Stimulated activated CD4-positive, alpha-beta T cell treated with anti-CD3 and anti-CD28 coated beads, Interleukin-2, amount 100 ng/mL, for 4 hours (primary cell): ENCODE measurements at regions not wholly inside any gene's neighbourhood (a gene's known extent, or its start where the extent isn't known, plus 50 kb on each side); places are given as distances from the start of the nearest gene placed in this dataset.
A peak's percentile ranks its signal among the peaks of the same experiment; 100 is the strongest.

ENCODE experiments used
- DNase-seq: peaks from one replicate; pipeline ENCODE4 v3.0.0-alpha.2; 2020; ENCODE audit warnings: low read depth

DNA sequence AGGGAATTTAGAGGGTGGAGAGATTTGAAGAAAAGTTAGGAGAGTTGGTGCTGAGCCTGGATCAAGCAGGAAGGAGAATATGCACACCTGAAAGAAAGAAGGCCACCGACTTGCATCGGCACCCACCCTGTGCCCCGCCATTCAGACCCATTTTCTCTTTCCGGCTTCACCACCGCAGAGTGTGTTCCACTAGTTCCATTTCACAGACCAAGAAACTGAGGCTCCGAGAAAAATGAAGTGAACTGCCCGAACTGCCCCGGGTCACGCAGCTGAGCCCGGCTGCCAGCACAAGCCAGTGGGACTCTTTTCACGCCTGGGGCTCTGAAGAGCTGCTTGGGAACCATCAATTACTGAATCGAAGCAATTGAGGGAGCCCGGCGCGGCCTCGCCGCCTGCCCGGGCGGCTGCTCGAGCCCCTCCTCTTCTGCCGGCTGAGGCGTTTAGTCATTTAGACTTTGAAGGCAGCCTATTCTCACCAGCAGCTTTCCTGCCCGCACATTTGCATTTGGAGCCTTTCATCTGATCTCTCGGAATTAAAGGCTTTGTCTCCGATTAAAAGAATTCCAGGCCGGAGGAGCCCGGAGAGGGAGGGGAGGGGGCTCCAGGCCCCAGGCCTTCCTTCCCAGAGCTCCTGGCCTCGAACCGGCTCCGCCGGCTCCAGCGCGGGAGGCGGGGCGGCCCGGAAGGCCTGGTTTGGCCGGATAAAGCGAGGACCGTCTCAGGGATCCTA lies 140.2 kb upstream of the PJA1 start:
- DNase-seq: no peak

GRCh38 chrX:69303231-69303630 lies 138.0 kb upstream of the PJA1 start:
- no peak for DNase-seq

- no peak for DNase-seq
Measured at GRCh38 chrX:69299951-69300714, 134.9 kb upstream of the PJA1 start.

DNA sequence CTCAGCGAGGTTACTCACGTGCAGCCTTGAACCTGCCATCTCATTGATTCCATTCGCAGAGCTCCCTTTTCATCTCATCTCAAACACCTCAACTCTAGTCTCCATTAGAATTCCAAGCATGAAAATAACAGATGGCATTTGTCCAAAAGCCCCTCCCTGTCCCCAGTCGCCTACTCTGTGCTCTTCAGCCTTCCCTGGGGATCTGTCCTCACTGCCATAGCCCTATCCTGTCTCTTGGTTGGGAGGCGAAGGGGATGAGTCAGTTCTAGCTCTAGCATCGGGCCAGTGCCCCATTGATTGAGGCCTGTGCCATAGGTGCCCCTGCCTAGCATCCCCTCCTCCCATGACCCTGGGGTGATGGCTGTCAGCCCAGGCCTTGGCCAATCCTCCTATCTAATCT lies 134.0 kb upstream of the PJA1 start:
- DNase-seq: no peak

GRCh38 chrX:69298466-69299140 lies 133.3 kb upstream of the PJA1 start:
- DNase-seq: no peak

GRCh38 chrX:69297506-69297905 lies 132.3 kb upstream of the PJA1 start:
- no peak for DNase-seq

DNA sequence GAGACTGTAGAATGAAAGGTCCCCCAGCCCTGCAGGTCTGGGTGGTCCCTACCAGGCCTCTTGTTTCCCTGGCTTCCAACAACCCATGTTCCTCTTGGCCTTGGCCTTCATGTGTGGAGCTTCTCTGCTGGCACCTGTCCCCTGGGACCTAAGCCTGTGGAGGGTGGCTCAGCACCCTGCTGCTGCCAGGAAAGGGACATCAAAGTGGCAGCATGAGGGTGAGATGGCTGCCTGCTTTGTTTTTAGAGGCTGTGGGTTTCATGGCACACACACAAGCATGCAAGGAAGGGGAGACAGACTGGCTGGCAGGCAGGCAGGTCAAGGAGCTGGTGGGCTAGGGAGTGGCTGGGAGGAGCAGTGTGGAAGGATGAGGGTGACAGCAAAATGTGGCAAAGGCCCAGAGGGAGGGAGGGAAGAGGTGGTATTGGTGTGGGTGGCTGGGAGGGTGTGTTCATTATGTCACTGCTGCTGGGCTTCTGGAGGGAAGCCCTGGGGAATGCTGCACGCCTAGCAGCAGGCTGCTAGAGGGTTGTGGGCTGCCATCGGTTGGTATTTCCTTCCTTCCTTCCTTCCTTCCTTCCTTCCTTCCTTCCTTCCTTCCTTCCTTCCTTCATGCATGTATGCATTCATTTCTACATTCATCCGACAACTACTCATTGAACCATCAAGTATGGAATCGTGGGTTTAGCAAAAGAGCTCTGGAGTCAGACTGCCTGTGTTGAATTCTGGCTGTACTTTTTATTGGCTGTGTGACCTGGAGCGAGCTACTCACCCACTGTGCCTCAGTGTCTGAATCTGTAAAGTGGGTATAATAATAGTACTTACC lies 128.7 kb upstream of the PJA1 start:
- DNase-seq: no peak

DNA sequence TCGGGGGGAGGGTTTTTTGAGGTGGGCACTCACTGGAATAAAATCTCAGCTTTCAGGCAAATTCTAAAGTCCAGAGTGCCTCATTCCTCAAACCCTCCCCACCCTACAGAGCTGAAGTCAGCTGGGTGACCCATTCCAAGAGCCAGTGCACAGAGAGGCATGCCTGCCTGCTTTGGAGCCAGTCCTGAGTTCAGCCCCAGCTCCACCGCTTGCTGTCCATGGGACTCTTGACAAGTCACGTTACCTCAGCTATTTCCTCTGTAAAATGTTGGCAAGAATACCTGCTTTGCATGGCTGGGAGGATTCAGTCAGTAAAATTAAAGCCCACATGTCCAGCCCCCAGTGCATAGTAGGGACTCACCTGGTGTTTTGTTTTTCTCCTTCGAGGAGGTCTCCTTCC lies 125.9 kb upstream of the PJA1 start:
- no peak for DNase-seq

- no peak for DNase-seq
Measured at GRCh38 chrX:69290292-69290691, 125.0 kb upstream of the PJA1 start.

- DNase-seq: no peak
Measured at GRCh38 chrX:69289793-69290123, 124.5 kb upstream of the PJA1 start.

GRCh38 chrX:69289046-69289792 lies 124.0 kb upstream of the PJA1 start:
- DNase-seq: no peak

- DNase-seq: no peak
Measured at GRCh38 chrX:69287095-69287494, 121.8 kb upstream of the PJA1 start.

DNA sequence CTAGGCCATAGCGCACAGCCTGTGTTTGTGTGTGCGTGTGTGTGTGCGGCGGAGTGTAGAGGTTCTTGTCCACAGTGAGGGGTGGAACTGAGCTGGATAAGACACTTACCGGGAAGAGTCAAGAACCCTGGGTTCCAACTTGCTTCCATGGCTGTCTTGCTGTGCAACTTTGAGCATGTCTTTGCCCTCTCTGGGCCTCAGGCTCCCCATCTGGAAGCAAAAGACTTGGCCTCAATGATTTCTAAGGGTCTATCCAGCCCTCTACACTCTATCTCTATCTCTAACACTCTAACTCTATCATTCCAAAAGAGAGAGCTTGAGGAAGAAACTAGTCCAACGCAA lies 121.3 kb upstream of the PJA1 start:
- no peak for DNase-seq

- DNase-seq: peak; percentile 29
Measured at GRCh38 chrX:69285881-69286564, 120.8 kb upstream of the PJA1 start.

DNA sequence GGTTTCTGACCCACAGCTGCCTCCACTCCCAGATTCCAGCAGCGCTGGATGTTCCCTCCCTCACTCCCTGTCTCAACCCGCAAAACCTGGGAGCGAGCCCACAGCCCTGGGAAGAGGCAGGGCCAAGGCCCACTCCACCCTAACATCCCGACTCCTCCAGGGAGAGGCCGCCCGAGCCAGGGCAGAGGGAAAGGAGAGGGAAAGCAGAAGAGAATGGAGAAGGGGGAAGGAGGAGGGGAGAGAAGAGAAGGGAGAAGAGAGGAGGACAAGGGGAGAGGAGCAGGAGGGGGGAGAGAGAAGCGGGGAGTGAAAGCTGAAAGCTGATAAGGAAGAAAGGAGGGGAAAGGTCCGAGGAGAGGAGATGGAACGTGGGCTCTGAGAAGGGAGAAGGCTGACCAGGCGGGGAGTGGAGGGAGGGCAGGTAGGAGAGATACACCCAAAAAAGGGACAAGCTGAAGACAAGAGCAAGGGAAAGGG lies 120.2 kb upstream of the PJA1 start:
- no peak for DNase-seq

GRCh38 chrX:69284491-69284890 lies 119.2 kb upstream of the PJA1 start:
- no peak for DNase-seq

DNA sequence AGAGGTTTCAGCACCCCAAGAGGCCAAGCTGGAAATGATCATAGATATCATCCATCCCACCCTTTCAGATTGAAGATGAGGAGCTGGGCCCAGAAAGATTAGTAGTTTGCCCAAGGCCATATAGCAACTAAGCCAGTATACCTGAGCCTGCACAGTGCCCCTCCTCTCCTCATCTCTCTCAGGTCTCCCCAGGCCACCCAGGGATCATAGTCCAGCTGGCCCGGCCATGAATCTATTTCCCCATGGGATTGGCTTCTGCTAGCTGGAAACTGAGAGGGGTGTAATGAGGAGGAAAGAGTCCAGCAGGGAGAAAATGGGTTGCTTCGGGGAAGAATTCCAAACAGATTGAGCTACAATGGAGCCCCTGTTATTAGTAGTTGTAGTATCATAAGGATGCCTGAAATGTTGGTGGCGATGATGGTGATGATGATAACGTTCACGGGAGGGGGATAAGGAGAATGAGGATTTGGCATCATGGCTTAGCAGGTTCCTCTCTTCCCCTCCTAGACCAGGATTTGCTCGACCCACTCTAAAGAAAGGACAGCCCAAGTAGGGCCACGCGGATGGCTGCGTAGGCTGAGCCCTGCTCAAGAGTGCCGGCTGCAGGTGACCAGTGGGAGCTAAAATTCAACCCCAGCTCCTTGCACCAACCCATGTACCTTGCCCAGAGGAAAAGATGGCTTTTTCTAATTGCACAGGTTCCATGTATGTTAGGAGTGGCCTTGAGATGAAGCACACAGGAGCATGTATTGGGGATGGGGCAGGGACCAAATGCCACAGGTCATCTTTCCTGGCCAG lies 117.8 kb upstream of the PJA1 start:
- DNase-seq: no peak

GRCh38 chrX:69280933-69281332 lies 115.7 kb upstream of the PJA1 start:
- DNase-seq: no peak

GRCh38 chrX:69279234-69279633 lies 114.0 kb upstream of the PJA1 start:
- DNase-seq: no peak

DNA sequence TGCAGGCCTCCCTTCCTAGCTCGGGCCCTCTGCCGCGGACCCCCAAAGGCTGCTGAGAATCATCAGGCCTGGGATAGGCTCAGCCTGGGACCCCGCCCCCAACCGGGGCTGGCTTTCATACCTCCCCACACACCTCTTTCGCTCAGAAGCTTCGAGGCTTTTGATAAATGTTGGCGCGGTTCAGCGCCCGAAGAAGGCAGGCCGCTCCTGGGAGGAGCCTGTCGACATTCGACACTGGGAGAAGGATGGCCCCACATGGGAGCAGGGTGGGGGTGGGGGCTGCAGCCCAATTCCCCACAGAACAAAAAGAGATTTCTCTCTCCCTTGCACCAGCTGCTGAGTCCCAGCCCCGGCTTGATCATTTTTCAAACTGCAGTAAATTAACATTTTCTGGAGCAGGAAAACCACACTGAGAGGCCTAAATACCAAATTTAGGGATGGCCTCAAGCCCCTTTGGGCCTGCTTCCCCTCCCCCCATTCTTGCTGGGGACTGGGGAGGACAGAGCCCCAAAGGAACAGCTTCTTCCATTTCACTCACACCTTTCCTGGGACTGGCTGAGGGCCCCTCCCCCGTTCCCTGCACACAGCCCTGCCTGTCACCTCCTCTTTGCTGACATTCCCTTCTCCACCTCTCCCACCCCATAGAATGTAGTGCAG lies 112.9 kb upstream of the PJA1 start:
- no peak for DNase-seq
